AG09319 (cell line): ENCODE measurements at regions not wholly inside any gene's neighbourhood (a gene's known extent, or its start where the extent isn't known, plus 50 kb on each side); places are given as distances from the start of the nearest gene placed in this dataset.

Experiments
- DNase-seq: peaks from one replicate; pipeline ENCODE4 v3.0.0-alpha.2; 2010; ENCODE audit warnings: low read depth; ENCODE audit errors: extremely low read depth
- TF ChIP-seq, protein P1 (sequence below): IDR thresholded peaks from 2 replicates; pipeline ENCODE4 v1.5.1; 2011; ENCODE audit warnings: low read depth, mild to moderate bottlenecking, inconsistent platforms, low read length, moderate library complexity

DNA sequence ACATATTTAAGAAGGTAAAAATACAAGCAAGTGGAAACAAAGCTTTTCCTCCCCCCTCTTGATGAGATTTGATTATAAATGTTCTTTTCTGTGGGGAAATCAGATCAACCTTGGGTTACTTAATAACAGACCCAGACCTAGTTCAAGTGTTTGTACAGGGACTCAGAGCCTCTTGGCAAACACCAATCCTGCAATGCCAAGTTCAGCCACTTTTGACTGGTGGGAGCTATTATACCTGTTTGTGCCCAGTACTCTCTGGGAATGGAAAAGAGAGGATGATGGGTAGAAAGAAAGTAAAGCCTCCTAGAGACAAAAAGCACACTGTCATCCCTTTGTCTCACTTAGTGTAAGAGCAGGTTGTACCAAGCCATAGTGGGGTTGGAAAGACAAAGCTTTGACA is 63.8 kb upstream of the EPHA4 start:
- no peak for DNase-seq
- TF ChIP-seq, protein P1, sequence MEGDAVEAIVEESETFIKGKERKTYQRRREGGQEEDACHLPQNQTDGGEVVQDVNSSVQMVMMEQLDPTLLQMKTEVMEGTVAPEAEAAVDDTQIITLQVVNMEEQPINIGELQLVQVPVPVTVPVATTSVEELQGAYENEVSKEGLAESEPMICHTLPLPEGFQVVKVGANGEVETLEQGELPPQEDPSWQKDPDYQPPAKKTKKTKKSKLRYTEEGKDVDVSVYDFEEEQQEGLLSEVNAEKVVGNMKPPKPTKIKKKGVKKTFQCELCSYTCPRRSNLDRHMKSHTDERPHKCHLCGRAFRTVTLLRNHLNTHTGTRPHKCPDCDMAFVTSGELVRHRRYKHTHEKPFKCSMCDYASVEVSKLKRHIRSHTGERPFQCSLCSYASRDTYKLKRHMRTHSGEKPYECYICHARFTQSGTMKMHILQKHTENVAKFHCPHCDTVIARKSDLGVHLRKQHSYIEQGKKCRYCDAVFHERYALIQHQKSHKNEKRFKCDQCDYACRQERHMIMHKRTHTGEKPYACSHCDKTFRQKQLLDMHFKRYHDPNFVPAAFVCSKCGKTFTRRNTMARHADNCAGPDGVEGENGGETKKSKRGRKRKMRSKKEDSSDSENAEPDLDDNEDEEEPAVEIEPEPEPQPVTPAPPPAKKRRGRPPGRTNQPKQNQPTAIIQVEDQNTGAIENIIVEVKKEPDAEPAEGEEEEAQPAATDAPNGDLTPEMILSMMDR = no peak

DNA sequence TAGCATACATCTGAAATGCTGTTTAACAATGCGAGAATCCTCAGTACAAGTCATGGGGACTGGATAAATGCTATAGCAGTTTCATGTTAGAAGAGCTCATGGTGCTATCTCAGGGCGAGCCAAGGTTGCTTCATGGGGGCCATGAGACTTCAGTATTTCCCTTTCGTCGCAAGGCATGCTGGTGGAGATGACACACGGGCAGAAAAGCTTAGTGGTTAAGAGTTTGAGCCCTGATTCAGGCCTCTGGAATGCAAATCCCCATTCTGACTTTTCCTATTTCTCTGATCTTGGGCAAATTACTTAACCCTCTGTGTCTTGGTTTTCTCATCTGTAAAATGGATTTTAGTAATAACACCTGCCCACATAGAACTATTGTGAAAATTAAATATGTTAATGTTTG is 57.4 kb upstream of the EPHA4 start:
- peak; percentile 0 for DNase-seq
- TF ChIP-seq, protein P1 = no peak

DNA sequence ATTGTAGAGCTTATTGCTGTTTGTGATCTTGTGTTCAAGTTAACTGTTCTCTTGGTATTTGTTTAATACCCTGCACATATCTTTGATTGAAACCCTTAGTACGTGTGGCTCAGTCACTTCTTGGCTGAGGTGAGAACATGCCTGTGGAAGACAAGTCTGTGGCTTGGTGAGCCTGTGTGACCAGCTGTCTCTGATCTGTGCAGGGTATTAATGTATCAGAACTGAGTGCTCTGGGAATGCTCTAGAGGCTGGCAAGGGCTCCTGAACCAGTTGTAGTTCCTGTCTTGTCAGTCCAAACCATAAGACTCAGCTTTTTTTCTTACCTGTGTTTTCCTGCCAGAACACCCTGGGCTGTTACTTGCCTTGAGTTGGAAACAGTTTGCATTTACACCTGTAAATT is 52.4 kb upstream of the EPHA4 start:
- TF ChIP-seq, protein P1 = no peak
- no peak for DNase-seq
